DMS114 treated with DMSO at 0.1 percent for 48 hours (cell line): ENCODE measurements at regions not wholly inside any gene's neighbourhood (a gene's known extent, or its start where the extent isn't known, plus 50 kb on each side); places are given as distances from the start of the nearest gene placed in this dataset.

ENCODE experiments used
- DNase-seq: peaks from one replicate; lab custom pipeline; 2025; ENCODE audit not compliant: unreplicated experiment; lab: John Stamatoyannopoulos, UW

DNA sequence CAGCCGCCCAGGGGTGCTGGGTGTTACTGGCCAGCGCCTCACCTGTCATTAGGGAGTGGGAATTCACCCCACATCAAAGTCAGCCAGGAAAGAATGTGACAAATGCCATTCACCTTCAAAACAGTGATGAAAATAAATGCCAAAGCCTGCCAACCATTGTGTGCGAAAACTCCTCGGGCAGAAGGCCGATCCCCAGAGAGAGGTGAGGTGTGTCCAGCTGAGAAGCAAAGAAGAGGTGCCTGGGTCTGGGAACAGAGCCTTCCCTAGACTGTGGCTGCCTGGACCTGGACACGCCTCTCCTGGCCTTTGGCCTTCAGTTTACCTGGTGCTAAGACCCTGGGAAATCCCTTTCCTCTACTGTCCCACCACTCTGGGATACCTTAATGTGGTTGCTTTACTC lies 142.7 kb downstream of the CYP26B1 start:
- DNase-seq, result no peak

DNA sequence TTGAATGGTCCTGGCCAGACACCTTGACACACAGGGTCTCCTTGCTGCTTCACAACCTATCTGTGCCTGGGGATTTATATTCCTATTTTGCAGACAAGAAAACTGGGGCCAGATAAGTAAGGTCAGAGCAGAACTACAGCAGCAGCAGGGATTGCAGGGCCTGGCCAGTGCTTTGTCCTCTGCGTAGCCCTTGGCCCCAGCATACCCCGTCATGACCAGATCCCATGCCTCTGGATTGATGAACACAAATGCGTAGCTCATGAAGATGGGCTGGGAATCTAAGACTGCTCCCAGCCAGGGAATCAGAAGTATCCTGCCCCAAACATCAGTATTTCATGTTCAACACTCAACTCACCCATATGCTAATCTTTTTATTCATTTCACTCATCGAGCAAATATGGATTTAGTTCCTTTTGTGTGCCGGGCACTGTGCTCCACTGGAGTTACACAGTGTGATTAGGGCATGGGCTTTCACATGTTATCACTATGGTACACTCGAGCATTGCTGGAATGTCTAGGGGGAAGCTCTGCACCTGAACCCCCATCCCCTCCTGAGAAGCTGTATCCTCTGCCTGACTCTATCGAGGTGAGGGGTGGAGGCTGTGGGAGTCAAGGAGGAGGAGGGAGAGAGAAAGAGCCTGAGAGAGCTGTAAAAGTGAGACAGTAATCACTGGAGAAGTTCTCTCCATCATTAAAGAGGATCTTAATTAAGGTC lies 143.3 kb downstream of the CYP26B1 start:
- DNase-seq, result no peak

DNA sequence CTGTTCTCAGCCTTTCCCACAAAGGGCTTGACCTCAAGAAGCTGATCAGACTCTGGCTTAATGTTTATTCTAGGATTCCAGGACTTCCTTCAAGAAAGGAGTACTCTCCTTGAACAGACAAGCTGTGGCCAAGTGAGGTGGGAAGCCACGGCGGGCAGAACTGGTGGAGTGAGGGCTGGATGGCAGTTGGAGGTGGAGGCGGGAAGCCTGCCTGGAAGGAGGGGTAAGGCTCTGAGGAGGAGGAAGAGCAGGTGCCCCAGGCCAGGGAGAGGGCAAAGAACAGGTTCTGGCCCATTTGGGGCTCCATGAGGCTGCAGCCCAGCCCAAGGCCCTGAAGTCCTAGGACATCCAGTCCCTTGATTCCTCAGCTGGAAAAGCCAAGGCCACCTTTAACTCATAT lies 143.9 kb downstream of the CYP26B1 start:
- DNase-seq, result no peak

DNA sequence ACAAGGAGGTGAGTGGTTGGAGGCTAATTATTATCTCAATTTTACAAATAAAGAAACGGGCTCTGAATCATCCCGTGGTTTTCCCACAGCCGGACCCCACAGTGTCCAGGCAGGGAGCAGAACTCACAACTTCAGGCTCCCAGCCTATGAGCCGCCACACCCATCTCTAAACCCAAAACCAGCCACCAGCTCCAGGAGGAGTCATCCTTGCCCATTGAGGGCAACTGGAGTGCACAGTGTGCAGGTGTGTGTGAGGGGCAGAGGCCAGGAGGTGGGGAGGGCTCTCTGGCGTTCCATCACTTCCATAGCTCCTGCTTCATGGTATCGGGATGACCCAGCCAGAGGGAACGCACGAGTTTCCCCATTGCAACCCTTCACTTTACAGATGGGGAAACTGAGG lies 144.5 kb downstream of the CYP26B1 start:
- no peak for DNase-seq

DNA sequence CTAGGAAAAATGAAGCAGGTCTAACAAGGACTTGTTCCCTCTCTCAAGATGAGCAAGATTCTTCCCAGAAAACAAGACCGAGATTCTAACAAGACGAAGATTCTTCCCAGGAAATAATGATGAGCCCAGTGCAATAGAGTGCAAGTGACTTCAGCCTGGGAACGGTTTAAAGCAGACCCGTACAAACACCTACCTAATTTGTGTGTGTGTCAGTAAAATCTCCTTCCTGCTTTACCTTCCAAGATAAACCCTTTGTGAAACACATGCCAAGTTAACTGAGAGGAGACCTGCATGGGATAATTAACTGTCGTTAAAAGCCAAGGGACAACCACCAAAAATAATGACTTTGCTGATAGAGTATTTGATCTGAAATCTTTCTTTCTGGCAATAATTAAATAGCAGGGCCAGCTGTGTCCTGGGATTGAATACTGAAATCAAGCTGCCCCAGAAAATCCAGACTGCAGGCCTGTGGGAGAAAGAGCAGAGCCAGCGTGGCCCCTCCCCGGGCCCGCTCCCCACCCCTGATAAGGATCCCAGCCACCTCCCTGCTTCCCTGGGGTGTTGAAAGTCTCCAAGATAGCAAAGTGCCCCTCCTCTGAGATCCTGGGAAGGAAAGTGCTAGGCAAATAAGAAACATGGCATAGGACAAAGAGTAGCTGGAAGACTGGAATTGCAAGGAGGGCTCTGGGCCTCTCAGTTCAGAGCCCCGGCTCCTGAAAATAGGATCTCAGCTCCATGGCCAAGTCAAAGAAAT lies 145.5 kb downstream of the CYP26B1 start:
- no peak for DNase-seq

DNA sequence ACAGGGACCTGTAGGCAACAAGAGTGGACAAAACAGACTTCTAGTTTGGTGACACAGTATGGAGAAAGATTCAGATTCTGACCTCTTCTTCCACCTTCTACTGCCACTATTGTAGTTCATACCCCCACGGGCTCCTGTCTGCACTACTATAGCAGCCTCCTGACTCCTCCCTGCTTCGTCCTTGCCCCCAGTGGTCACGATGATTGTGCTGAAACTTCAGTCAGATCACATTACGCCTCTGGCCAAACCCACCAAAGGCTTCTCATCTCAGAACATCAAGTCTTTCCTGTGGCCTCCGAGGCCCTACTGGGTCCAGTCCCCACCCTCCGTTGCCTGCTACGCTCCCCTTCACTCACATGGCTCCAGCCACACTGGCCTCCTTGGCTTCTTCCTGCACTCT lies 147.6 kb downstream of the CYP26B1 start:
- DNase-seq, result no peak

DNA sequence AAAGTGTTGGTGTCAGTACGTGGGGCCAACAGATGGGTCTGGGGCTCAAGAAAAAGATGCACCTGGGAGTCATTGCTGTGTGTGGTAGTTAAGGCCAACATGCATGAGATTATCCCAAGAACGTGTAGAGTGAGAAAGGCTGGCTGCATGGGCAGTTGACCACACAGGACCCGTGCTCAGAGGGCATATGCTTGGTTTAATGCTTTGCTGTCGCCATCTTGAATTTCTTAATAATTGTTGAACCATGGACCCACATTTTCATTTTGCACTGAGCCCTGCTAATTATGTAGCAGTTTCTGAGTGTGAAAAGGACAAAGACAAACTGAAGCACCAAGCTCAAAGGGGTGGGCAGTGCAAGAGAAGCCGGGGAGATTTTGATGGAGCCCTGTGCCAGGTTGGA lies 148.1 kb downstream of the CYP26B1 start:
- DNase-seq, result no peak

DNA sequence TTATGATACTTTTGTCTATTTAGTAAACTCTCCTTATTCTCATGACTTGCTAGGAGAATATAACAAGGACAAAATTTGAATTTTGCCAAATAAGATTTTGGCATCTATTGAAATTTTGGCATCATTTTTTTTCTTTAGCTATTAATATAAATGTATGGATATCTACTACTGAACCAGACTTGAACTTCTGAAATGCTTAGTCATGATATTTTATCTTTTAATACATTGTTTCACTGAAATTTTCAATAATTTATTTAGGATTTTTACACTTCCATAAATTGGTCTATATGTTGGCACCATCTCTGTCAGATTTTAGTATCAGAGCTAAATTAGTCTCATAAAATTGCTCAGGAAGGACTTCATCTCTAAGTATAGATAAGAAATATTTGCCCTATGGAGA lies 149.8 kb downstream of the CYP26B1 start:
- DNase-seq, result no peak

DNA sequence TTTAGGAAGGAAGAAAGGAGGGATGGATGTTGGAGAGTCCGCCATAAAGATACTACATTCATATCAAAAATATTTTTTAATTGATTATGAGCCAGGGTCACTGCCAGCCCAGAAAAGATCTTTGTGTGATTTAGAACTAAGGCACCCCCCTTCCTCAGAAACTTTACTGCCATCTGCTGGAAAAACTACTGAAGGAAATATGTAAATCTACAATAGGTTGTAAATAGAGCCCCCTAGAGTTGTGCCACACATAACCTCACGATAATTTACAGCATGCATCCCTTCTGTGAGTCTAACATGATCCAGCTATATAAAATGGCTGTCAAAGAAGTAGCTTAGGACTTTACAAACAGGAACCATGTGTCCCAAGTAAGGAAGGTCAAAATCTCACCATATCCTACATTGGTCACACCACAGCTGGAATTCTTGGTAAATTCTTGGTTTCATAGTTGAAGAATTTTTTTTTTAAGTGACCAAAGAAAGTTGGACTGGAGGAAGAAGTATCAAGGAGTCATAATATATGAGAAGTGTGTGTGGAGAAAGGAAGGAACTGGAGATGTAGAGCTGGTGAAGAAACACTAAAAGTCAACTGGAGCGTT lies 152.5 kb downstream of the CYP26B1 start:
- DNase-seq, result peak; percentile 30

DNA sequence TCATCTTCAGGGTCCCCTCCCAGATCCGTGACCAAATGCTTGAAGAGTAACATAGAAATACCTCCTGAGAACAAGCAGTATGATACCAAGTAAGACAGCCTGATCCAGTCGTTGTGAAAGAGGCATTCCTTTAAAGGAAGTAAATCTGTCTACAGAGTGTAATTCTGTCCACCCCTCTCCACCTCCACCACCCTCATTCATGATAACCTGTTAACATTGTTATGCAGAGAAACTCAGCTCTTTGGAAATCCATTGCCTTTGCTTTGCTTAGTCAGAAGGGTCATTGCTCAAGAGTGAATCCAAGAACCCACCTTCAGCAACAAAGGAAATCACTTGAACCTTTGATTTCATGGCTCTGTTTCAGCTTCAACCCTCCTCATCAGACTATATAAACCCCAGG lies 155.6 kb downstream of the CYP26B1 start:
- no peak for DNase-seq

DNA sequence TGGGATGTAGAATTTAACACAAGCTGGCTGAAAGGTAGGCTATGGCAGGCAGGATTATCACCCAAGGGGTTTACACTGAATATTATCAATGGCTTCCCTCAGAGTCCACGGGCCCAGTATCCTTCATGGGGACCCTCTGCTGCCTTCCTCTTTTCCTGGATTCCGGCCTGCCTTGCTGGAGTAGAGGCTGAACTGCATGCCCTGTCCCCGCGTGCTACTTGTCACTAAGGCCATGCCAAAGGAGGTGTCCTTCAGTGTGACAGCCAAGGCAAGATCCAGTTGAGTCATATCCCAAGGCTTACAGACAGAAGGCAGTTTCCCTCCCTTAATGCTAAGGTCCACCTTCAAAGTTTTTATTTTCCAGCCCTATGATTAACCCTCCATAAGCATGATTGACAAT lies 156.3 kb downstream of the CYP26B1 start:
- DNase-seq, result no peak

DNA sequence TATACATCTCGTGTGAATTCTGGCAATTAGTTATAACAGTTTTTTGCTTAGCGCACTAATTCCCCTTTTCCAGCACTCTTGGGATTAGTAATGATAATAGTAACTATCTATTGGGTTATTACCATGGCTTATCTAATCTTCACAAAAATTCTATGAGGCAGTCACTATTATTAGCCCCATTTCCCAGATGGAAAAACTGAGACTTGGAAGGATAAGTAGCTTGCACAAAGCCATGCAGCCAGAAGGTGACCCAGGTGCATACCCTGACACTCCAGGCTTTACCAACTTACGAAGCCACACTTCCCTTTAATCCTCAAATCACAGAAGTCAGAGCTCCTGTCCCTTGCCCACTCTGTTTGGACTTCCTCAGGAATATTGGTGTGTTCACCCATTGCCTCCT lies 156.8 kb downstream of the CYP26B1 start:
- DNase-seq, result no peak

DNA sequence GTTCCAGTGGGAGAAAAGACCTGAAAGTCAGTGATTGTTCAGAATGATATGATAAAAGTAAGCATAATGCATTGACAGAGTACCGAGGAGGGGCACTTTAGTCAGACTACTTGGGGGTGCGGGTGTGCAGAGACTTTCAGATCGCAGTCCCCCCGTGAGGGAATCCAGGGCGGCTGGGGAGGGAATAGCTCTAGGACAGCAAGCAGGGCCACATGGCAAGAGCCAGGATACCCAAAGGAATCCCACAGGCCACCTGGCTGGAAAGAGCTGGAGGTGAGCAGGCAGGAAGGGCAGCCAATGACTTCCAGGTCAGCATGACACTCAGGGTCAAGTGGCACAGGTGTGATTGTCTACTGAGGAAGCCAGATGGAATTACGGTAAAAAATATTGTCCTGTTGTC lies 157.5 kb downstream of the CYP26B1 start:
- DNase-seq, result no peak

DNA sequence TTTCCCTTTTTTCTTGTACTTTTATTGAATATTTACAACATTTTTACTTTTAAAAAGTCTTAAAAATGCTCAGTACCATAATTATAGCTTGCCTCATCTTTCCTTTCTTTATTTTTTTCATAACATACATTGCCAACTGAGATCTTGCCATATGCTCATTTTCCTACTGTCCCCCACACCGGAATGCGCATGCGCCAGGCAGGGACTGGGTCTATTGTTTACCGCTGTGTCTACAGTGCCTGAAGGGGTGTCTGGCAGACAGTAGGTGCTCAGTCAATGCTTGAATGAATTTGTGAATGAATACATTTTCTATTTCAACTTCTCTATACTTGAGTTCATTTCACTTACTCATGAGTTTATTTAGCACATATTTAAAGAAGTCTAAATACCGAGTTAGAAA lies 158.0 kb downstream of the CYP26B1 start:
- no peak for DNase-seq

DNA sequence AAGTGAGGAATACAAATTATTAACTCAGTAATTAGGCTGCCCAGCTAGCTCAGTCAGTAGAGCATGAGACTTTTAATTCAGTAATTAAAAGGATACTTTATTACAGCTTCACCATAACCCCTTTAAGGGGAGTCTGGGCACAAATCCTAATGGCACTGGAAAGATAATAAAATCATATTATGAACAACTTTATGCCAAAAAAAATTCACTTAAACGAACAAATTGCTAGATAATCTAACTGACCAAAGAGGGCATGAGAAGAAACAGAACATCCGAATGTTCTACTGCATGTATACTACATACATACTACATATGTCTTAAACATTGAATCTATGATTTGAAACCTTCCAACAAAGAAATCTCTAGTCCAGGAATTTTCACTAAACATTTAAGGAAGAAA lies 159.5 kb downstream of the CYP26B1 start:
- DNase-seq, result no peak

DNA sequence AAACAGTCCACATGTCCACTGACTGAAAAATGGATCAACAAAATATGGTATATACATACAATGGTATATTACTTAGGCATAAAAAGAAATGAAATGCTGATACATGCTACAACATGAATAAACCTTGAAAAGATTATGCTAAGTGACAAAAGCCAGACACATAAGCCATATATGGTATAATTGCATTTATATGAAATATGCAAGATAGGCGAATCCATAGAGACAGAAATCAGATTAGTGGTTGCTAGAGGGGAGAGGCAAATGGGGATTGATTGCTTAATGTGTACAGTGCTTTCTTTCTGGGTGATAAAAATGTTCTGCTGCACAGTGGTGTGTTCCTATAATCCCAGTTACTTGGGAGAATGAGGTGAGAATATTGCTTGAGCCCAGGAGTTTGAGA lies 171.0 kb downstream of the CYP26B1 start:
- no peak for DNase-seq

DNA sequence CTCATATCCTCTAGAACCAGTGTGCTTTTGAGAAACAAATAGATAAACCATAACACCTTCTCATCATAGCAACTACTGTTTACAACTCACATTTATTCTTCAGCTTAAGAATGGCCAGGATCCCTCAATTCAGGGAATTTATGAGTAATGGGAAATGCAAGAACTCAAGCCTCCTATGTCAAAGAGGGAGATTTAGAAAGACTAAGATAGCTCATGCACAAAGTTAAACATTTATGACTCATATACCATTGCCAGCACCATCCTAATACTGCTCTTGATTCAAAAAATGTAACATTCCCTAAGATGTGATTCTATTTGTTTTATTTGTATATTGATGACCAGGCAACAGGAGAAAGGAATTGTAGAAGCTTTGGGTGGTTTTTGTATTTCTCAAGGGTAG lies 172.8 kb downstream of the CYP26B1 start:
- DNase-seq, result no peak

DNA sequence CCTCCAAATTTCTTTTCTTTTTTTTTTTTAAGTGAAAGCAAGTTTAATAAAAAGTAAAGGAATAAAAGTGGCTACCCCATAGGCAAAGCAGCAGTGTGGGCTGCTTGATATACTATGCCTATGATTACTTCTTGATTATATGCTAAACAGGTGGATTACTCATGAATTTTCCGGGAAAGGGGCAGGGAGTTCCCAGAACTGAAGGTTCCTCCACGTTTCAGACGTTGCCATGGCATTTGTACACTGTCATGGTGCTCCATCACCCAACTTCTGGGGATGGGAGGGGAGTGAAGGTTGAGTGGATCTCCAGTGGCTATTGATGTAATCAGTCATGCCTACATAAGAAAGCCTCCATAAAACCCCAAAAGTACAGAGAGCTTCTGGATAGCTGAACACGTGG lies 176.2 kb downstream of the CYP26B1 start:
- no peak for DNase-seq

DNA sequence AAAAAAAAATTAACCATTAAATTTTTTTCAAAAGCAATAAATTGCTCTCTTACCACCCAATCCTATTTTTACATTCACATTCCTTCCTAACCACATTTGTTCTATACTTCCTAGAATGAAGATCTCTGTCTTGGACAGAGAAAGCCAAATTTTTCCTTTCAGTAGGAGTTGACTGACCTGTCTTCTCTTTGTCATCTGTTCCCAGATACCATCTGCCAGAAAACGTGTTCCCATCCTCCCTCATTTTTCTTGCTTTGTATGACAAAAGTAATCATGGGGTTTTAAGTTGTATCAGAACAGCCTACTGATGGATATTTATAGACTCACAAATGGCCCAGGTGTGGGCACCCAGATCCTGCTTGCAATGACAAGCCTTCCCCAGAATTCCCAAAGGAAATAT lies 182.1 kb downstream of the CYP26B1 start:
- no peak for DNase-seq

DNA sequence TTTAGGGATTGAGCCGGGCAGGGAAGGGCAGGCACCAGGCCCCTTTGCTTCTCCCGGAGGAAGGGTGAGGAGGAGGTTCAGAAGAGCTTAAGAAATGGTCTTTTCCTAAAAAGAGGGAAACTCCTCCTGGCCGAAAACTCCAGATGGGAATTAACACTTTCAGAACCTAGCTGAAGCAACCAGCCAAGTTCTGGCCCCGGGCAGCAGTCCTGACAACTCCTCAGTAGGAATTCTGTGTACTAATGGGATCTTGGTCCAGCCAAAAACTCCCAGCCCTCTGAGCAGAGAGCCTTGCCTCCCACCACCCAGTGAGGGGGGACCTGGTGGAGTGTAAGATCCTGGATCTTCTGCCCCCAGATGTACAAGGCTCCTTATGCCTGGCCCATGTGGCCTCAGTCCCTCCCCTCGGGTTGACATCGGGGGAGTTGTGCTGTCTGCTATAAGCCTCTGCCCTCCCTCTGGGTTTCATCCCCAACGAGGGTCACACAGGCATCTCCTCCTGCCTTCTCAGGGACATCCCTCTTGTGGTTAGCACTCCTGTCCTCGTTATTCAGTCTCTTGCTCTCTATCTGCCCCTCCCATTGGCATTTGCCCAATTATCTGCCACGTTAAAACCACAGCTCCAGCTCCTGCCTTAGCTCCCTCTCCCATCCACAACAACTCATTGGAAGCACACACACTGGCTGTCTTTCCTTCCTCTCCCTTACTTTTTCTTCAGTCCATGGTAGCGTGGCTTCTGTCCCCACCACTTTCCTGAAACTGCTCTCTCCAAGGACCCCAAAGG lies 184.6 kb downstream of the CYP26B1 start:
- DNase-seq, result no peak

DNA sequence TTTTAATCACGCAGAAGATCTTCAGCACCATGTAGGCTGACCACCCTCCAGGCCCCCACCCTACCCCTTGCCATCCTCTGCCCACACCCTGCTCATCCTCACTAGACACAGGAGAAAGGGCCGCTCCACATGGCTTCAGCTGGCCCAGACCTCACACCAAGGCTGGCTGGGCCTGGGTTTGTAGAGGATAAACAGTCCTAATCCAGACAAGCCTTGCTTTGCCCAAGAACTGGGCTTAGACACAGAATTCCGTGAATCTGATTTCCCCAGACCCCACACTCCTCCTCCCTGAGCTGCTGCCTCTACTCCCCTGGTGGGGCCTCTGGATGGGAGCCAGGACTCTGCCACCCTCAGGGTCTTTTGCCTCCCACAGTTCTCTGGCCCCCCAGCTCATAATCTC lies 185.3 kb downstream of the CYP26B1 start:
- DNase-seq, result no peak
